DND-41 (cell line): ENCODE measurements at regions not wholly inside any gene's neighbourhood (a gene's known extent, or its start where the extent isn't known, plus 50 kb on each side); places are given as distances from the start of the nearest gene placed in this dataset.
"Not testable (repeated sequence)": the region's sequence is repeated elsewhere in the genome, so short reads cannot be mapped to it uniquely, and the experiment has no call there.

Experiments used
- ATAC-seq: fragments of 200-7000 bp; cut with Tn5 transposase; 3 replicates; pipeline ENCODE4 v1.9.1; 2021; ENCODE audit warnings: low read depth; ENCODE audit not compliant: insufficient read depth
- DNase-seq: peaks from one replicate; pipeline ENCODE4 v3.0.0-alpha.2; 2020
- H2AFZ ChIP-seq: 2 replicates; pipeline ENCODE4 v1.6.0; 2012; ENCODE audit warnings: low read depth, low read length
- H3K27ac ChIP-seq: 2 replicates; pipeline ENCODE4 v1.5.1; 2012; ENCODE audit warnings: low read length, inconsistent platforms
- H3K27me3 ChIP-seq: fragments of 200-600 bp; sonication (generic); 2 replicates; pipeline ENCODE4 v1.6.0; 2012; ENCODE audit warnings: low read length, mild to moderate bottlenecking, inconsistent platforms; ENCODE audit not compliant: insufficient read depth, poor library complexity
- H3K36me3 ChIP-seq: 2 replicates; pipeline ENCODE4 v1.5.1; 2012; ENCODE audit warnings: low read length, inconsistent platforms; ENCODE audit not compliant: insufficient read depth
- H3K4me1 ChIP-seq: 2 replicates; pipeline ENCODE4 v1.5.1; 2012; ENCODE audit warnings: mild to moderate bottlenecking, low read length; ENCODE audit not compliant: insufficient read depth
- H3K4me2 ChIP-seq: 2 replicates; pipeline ENCODE4 v1.6.0; 2012; ENCODE audit warnings: mild to moderate bottlenecking, moderate library complexity, low read length, inconsistent platforms; ENCODE audit not compliant: insufficient read depth
- H3K4me3 ChIP-seq, 2 experiments: fragments of 200-600 bp in 1 of 2; shearing (Covaris generic) in 1 of 2; 2 replicates each; pipeline ENCODE4 v1.5.1; 2012 to 2016; ENCODE audit warnings: inconsistent platforms in 2 of 2, low read length in 2 of 2, mild to moderate bottlenecking in 2 of 2, low read depth in 1 of 2, moderate library complexity in 1 of 2
- H3K79me2 ChIP-seq: 2 replicates; pipeline ENCODE4 v1.6.0; 2012; ENCODE audit warnings: low read length, inconsistent platforms; ENCODE audit not compliant: insufficient read depth
- H3K9ac ChIP-seq: 2 replicates; pipeline ENCODE4 v1.6.0; 2012; ENCODE audit warnings: low read depth, mild to moderate bottlenecking, inconsistent platforms, low read length, moderate library complexity
- H3K9me3 ChIP-seq: 2 replicates; pipeline ENCODE4 v1.5.1; 2012; ENCODE audit warnings: low read length, moderate library complexity, mild to moderate bottlenecking, inconsistent platforms; ENCODE audit not compliant: insufficient read depth, severe bottlenecking
- H4K20me1 ChIP-seq: 2 replicates; pipeline ENCODE4 v1.6.0; 2012; ENCODE audit warnings: low read length; ENCODE audit not compliant: insufficient read depth
- EZH2 ChIP-seq: IDR thresholded peaks from 3 replicates; pipeline ENCODE4 v1.6.1; 2012; ENCODE audit warnings: borderline replicate concordance, low read depth, mild to moderate bottlenecking, moderate library complexity, low read length, inconsistent platforms; ENCODE audit not compliant: severe bottlenecking
- TF ChIP-seq, protein P1 (sequence below): IDR thresholded peaks from 2 replicates; pipeline ENCODE4 v1.5.1; 2012; ENCODE audit warnings: borderline replicate concordance, low read length, moderate library complexity, mild to moderate bottlenecking; ENCODE audit not compliant: poor library complexity, severe bottlenecking; ENCODE audit errors: extremely low read depth

- no peak for DNase-seq
These were observed 189.0 kb upstream of the ANXA10 start for GRCh38 chr4:167903291-167903721.

GRCh38 chr4:167906851-167907250, 185.5 kb upstream of the ANXA10 start:
- DNase-seq (no peak), ATAC-seq (no peak)
- Histone ChIP-seq H4K20me1 (no peaks in the 10 kb centered on the region), H3K9me3 (no peaks in the 10 kb centered on the region), H3K4me3 (no peak overlapping the region), H3K79me2 (no peaks in the 10 kb centered on the region), H3K9ac (no peak overlapping the region), H3K4me2 (no peak overlapping the region), H2AFZ (no peak overlapping the region), H3K36me3 (no peaks in the 10 kb centered on the region), H3K4me1 (no peaks in the 10 kb centered on the region), H3K27ac (no peak overlapping the region), H3K27me3 (no peaks in the 10 kb centered on the region)
- TF ChIP-seq, protein P1, sequence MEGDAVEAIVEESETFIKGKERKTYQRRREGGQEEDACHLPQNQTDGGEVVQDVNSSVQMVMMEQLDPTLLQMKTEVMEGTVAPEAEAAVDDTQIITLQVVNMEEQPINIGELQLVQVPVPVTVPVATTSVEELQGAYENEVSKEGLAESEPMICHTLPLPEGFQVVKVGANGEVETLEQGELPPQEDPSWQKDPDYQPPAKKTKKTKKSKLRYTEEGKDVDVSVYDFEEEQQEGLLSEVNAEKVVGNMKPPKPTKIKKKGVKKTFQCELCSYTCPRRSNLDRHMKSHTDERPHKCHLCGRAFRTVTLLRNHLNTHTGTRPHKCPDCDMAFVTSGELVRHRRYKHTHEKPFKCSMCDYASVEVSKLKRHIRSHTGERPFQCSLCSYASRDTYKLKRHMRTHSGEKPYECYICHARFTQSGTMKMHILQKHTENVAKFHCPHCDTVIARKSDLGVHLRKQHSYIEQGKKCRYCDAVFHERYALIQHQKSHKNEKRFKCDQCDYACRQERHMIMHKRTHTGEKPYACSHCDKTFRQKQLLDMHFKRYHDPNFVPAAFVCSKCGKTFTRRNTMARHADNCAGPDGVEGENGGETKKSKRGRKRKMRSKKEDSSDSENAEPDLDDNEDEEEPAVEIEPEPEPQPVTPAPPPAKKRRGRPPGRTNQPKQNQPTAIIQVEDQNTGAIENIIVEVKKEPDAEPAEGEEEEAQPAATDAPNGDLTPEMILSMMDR: no peak
- TF ChIP-seq EZH2: no peak

More at GRCh38 chr4:167903291-167903721, 189.0 kb upstream of the ANXA10 start:
- Histone ChIP-seq H3K79me2 (no peaks in the 10 kb centered on the region), H3K9ac (no peak overlapping the region), H3K27ac (no peak overlapping the region), H3K9me3 (no peaks in the 10 kb centered on the region), H3K4me3 (no peak overlapping the region), H4K20me1 (no peaks in the 10 kb centered on the region), H3K4me1 (no peaks in the 10 kb centered on the region), H3K4me2 (no peak overlapping the region), H3K36me3 (no peaks in the 10 kb centered on the region), H2AFZ (no peak overlapping the region), H3K27me3 (no peaks in the 10 kb centered on the region)
- TF ChIP-seq, protein P1: no peak
- TF ChIP-seq EZH2: no peak
- no peak for ATAC-seq

DNA sequence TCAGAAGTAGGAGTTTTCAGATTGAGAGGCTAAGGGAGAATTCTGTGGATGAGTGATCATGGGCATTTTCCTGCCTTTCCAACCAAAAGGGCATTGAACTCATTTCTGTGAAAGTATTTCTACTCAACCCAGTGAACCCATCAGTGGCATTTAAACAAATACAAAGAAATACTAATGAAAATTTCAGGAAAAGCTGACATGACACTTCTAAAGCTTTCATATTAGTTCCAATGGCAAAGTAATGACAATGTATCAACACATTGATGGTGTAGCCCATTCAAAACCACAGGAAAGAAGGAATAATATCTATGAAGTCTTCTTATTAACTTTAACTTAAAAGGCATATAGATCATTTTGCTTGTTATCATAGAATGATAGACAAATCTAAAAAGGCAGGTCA, 183.5 kb upstream of the ANXA10 start:
- Histone ChIP-seq H4K20me1 (no peaks in the 10 kb centered on the region), H3K36me3 (no peaks in the 10 kb centered on the region), H3K27me3 (no peaks in the 10 kb centered on the region), H2AFZ (no peak overlapping the region), H3K27ac (no peak overlapping the region), H3K9me3 (no peaks in the 10 kb centered on the region), H3K79me2 (no peaks in the 10 kb centered on the region), H3K4me3 (no peak overlapping the region), H3K4me2 (no peak overlapping the region), H3K4me1 (no peaks in the 10 kb centered on the region), H3K9ac (no peak overlapping the region)
- ATAC-seq: no peak
- TF ChIP-seq, protein P1: no peak
- no peak for TF ChIP-seq EZH2
- DNase-seq: no peak

- H2AFZ ChIP-seq, H3K27ac ChIP-seq, H3K4me3 ChIP-seq, H3K79me2 ChIP-seq, H4K20me1 ChIP-seq, H3K36me3 ChIP-seq, ATAC-seq, DNase-seq, H3K9me3 ChIP-seq, H3K4me1 ChIP-seq, H3K9ac ChIP-seq, H3K27me3 ChIP-seq, H3K4me2 ChIP-seq: not testable (repeated sequence)
These were observed 179.8 kb upstream of the ANXA10 start for GRCh38 chr4:167912535-167912934.
